ENCODE measurements at regions not wholly inside any gene's neighbourhood (a gene's known extent, or its start where the extent isn't known, plus 50 kb on each side); places are given as distances from the start of the nearest gene placed in this dataset.

DNA sequence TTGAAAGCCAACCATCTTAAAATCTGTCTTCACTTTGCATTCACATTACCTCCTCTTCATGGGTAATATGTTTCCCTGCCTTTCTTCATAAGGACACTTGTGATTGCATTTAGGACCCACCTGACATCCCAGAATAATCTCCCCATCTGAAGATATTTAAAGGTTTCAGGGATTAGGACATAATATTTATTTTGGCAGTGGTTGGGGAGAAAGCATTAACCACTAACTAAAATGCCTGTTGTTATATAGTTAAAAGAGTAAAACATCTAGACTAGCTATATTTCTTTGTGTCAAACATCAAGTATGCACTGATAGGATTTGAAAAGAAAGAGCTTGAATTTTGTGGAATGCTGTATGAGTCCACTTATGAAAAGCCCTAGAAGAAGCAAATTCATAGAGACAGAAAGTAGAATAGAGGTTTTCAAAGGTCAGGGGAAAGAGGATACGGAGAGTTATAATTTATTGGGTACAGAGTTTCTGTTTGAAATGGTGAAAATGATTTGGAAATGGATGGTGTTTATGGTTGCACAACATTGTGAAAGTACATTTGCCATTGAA is 457.7 kb upstream of the SPRY2 start:
- no peak overlapping the region for H2BK5ac ChIP-seq (ENCODE audit: low read depth, low read length, poor library complexity, severe bottlenecking)
- H3K14ac ChIP-seq (replicated peaks; ENCODE audit: low read depth, low read length) = no peak overlapping the region
- H3K36me3 ChIP-seq (ENCODE audit: control insufficient read depth, insufficient read depth, low read length) = no peaks in the 10 kb centered on the region
- no peak for TF ChIP-seq ELK1 (IDR thresholded peaks at IDR 0.05; ENCODE audit: borderline replicate concordance, low read depth, low read length)
- TF ChIP-seq POLR2A (IDR thresholded peaks at IDR 0.05; ENCODE audit: low read depth, low read length) = no peak
- no peak for TF ChIP-seq USF2 (IDR thresholded peaks at IDR 0.05; ENCODE audit: low read depth, low read length)
- no peak for TF ChIP-seq MAZ (IDR thresholded peaks at IDR 0.05; ENCODE audit: borderline replicate concordance, low read depth, low read length)
- TF ChIP-seq CHD1 (IDR thresholded peaks at IDR 0.05; ENCODE audit: low read depth, low read length) = no peak
- no peak for TF ChIP-seq CEBPB (IDR thresholded peaks at IDR 0.05; ENCODE audit: low read depth, low read length)
- TF ChIP-seq RFX5 (IDR thresholded peaks at IDR 0.05; ENCODE audit: low read depth, low read length) = no peak
- TF ChIP-seq SMC3 (IDR thresholded peaks at IDR 0.05; ENCODE audit: low read depth, low read length) = no peak
- TF ChIP-seq RAD21 (IDR thresholded peaks at IDR 0.05; ENCODE audit: low read length) = no peak
- TF ChIP-seq FOS (IDR thresholded peaks at IDR 0.05; ENCODE audit: low read depth, low read length) = no peak
- TF ChIP-seq RCOR1 (IDR thresholded peaks at IDR 0.05; ENCODE audit: insufficient replicate concordance, low read length) = no peak
- TF ChIP-seq MXI1 (IDR thresholded peaks at IDR 0.05; ENCODE audit: borderline replicate concordance, low read depth, low read length) = no peak
- no peak for TF ChIP-seq NFE2L2 (IDR thresholded peaks at IDR 0.05; ENCODE audit: low read depth, low read length)
- no peak for TF ChIP-seq MAFK (IDR thresholded peaks at IDR 0.05; ENCODE audit: low read depth, low read length)
- no peak for TF ChIP-seq BHLHE40 (IDR thresholded peaks at IDR 0.05; ENCODE audit: low read depth, low read length)
- no peak overlapping the region for H3K4ac ChIP-seq (ENCODE audit: low read depth, low read length)
- H3K27ac ChIP-seq (ENCODE audit: insufficient read depth, low read length) = no peak overlapping the region
- no peak overlapping the region for H3K23ac ChIP-seq (ENCODE audit: low read depth, low read length)
- no peak overlapping the region for H2BK20ac ChIP-seq (ENCODE audit: low read depth, low read length)
- in situ Hi-C loops (cut with MboI; ENCODE audit: low sequenced_read_pairs) (no loop called here), intact Hi-C loops (cut with micrococcal nuclease) (no loop called here), dilution Hi-C loops (cut with HindIII; ENCODE audit: low sequenced_read_pairs, unreplicated experiment) (no loop called here)
- H3K18ac ChIP-seq (ENCODE audit: low read depth, low read length) = no peak overlapping the region
- H4K5ac ChIP-seq (ENCODE audit: low read depth, low read length) = no peak overlapping the region
- no peak overlapping the region for H2AK9ac ChIP-seq (replicated peaks; ENCODE audit: low read depth, low read length, poor library complexity)
- no peak overlapping the region for H3K4me3 ChIP-seq (ENCODE audit: insufficient read depth, low read depth, low read length)
- no peak overlapping the region for H2AK5ac ChIP-seq (ENCODE audit: low read depth, low read length)
- no peak overlapping the region for H3K4me2 ChIP-seq (ENCODE audit: low read depth, low read length)
- no peaks in the 10 kb centered on the region for H3K9me1 ChIP-seq (ENCODE audit: insufficient read depth, low read length)
- 100% methylated on average over 1 of the region's 1 CpG; no CpG with 5 or more reads in 1 of the 2 experiments for WGBS, 2 experiments (ENCODE audit: extremely low coverage in 2 of 2, insufficient read length in 1 of 2)
- H4K91ac ChIP-seq (ENCODE audit: insufficient read depth, low read depth, low read length) = no peak overlapping the region
- no peaks in the 10 kb centered on the region for H3K4me1 ChIP-seq (ENCODE audit: control insufficient read depth, insufficient read depth, low read length)
- no peak overlapping the region for H3K9ac ChIP-seq (ENCODE audit: low read depth, low read length)
- ATAC-seq (ENCODE audit: low read depth) = no peak
- no peak for DNase-seq
- H3K9me3 ChIP-seq (ENCODE audit: control insufficient read depth, insufficient read depth, low read length) = peaks cover 6% of the 10 kb centered on the region
- no peak overlapping the region for H2AFZ ChIP-seq (replicated peaks; ENCODE audit: low read length, poor library complexity)
- no peak overlapping the region for H2BK120ac ChIP-seq (ENCODE audit: low read depth, low read length)
- no peak overlapping the region for H3K56ac ChIP-seq (ENCODE audit: extremely low read depth, insufficient read depth, low read length)
- no peaks in the 10 kb centered on the region for H3K79me1 ChIP-seq (ENCODE audit: low read depth in 1 of 2, low read length in 2 of 2)
- H3K27me3 ChIP-seq (ENCODE audit: control insufficient read depth, insufficient read depth, low read length) = no peaks in the 10 kb centered on the region
- no peak overlapping the region for H4K8ac ChIP-seq (ENCODE audit: low read depth in 2 of 2, low read length in 2 of 2)
- H2BK15ac ChIP-seq (ENCODE audit: low read depth, low read length) = no peak overlapping the region
- BruUV-seq (replicated peaks) = no TSS peak
- ChIA-PET POLR2A (ENCODE audit: unreplicated experiment) (no interaction called here), CTCF (no interaction called here)
- H4K20me1 ChIP-seq (ENCODE audit: insufficient read depth, low read length) = no peaks in the 10 kb centered on the region

Data from IMR-90 (cell line).